ENCODE measurements at regions not wholly inside any gene's neighbourhood (a gene's known extent, or its start where the extent isn't known, plus 50 kb on each side); places are given as distances from the start of the nearest gene placed in this dataset.

GRCh38 chr2:129780316-129781270, 198.9 kb upstream of the RAB6C start:
- Histone ChIP-seq H3K9me3 (no peaks in the 10 kb centered on the region), H3K4me1 (no peaks in the 10 kb centered on the region), H3K36me3 (no peaks in the 10 kb centered on the region), H3K4me3 (ENCODE audit: low read depth, low read length) (no peak overlapping the region), H3K27me3 (no peaks in the 10 kb centered on the region)
- TF ChIP-seq, protein P1, sequence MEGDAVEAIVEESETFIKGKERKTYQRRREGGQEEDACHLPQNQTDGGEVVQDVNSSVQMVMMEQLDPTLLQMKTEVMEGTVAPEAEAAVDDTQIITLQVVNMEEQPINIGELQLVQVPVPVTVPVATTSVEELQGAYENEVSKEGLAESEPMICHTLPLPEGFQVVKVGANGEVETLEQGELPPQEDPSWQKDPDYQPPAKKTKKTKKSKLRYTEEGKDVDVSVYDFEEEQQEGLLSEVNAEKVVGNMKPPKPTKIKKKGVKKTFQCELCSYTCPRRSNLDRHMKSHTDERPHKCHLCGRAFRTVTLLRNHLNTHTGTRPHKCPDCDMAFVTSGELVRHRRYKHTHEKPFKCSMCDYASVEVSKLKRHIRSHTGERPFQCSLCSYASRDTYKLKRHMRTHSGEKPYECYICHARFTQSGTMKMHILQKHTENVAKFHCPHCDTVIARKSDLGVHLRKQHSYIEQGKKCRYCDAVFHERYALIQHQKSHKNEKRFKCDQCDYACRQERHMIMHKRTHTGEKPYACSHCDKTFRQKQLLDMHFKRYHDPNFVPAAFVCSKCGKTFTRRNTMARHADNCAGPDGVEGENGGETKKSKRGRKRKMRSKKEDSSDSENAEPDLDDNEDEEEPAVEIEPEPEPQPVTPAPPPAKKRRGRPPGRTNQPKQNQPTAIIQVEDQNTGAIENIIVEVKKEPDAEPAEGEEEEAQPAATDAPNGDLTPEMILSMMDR (IDR thresholded peaks at IDR 0.05; ENCODE audit: low read depth, low read length), result no peak
- no peak for DNase-seq

DNA sequence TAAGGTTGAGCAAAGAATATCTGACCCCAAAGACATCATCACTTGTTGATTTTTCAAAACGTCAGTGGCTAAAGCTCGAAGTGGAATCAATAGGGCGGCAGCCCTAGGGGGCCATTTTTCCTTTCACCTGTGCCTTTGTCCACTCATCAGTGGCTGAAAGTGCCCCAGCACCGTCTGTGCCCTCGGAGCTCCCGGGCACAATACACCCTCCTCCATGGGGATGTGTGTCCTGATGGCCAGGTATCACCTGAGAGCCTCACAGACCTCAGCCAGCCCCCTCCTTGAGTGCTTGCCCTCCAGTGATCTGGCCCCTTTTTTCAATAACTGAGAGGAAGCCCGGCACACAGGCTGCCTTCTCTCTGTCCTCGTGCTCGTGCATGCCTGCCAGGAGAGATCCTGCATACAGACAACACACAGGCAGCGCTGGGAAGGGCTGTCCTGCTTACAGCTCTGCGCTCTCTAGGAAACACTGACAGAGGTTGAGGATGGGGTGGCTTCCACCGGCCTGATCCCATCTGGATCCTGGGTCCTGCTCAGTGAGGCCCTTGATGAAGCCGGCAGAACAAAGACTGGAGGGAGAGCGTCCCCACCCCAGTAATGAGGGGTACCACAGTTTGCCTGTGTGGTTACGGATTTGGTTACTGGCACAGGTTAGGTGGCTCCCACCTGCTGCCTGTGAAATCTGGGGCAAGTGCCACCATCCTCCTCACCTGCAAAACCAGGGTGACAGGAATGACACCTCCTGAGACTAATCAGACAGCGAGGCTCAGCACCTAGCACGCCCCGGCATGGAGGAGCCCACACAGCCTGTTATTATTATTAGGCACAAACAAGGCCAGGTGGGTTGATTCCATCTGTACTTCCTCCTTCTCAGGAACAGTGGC, 197.5 kb upstream of the RAB6C start:
- no peaks in the 10 kb centered on the region for H3K4me1 ChIP-seq
- TF ChIP-seq, protein P1 (IDR thresholded peaks at IDR 0.05; ENCODE audit: low read depth, low read length), result no peak
- no peaks in the 10 kb centered on the region for H3K9me3 ChIP-seq
- H3K27me3 ChIP-seq, result no peaks in the 10 kb centered on the region
- H3K4me3 ChIP-seq (ENCODE audit: low read depth, low read length), result no peak overlapping the region
- H3K36me3 ChIP-seq, result no peaks in the 10 kb centered on the region
- DNase-seq, result no peak

- H3K36me3 ChIP-seq, result no peaks in the 10 kb centered on the region
- TF ChIP-seq, protein P1 (IDR thresholded peaks at IDR 0.05; ENCODE audit: low read depth, low read length), result no peak
- no peak overlapping the region for H3K4me3 ChIP-seq (ENCODE audit: low read depth, low read length)
- no peaks in the 10 kb centered on the region for H3K4me1 ChIP-seq
- H3K27me3 ChIP-seq, result no peaks in the 10 kb centered on the region
- no peaks in the 10 kb centered on the region for H3K9me3 ChIP-seq
- DNase-seq, result no peak
Measured at GRCh38 chr2:129782633-129782990, 196.9 kb upstream of the RAB6C start.

GRCh38 chr2:129784486-129784885, 195.0 kb upstream of the RAB6C start:
- Histone ChIP-seq H3K4me1 (no peaks in the 10 kb centered on the region), H3K4me3 (ENCODE audit: low read depth, low read length) (no peak overlapping the region), H3K27me3 (no peaks in the 10 kb centered on the region), H3K36me3 (no peaks in the 10 kb centered on the region), H3K9me3 (no peaks in the 10 kb centered on the region)
- TF ChIP-seq, protein P1 (IDR thresholded peaks at IDR 0.05; ENCODE audit: low read depth, low read length), result no peak
- no peak for DNase-seq

DNA sequence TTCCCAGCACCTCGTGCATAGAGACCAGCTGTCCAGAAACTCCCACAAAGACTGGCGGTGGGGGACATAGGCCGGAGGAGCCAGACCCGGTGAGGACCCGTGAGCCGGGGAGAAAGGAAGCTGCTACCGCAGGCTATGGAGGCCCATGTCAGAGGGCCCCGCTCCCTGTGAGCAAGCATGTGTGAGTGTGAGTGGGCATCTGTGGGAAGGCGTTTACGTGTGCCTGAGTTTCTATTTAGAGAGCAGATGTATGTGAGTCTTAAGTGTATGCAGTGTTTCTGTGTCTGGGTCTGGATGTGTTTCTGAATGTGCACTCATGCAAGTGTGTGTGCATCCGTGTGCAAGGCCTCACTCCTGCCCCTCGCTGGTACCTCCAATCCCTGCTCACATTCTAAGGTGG, 187.8 kb upstream of the RAB6C start:
- Histone ChIP-seq H3K9me3 (no peaks in the 10 kb centered on the region), H3K27me3 (no peaks in the 10 kb centered on the region), H3K4me3 (ENCODE audit: low read depth, low read length) (no peak overlapping the region), H3K36me3 (no peaks in the 10 kb centered on the region), H3K4me1 (no peaks in the 10 kb centered on the region)
- TF ChIP-seq, protein P1 (IDR thresholded peaks at IDR 0.05; ENCODE audit: low read depth, low read length), result no peak
- DNase-seq, result no peak
